ENCODE measurements at regions not wholly inside any gene's neighbourhood (a gene's known extent, or its start where the extent isn't known, plus 50 kb on each side); places are given as distances from the start of the nearest gene placed in this dataset.

DNA sequence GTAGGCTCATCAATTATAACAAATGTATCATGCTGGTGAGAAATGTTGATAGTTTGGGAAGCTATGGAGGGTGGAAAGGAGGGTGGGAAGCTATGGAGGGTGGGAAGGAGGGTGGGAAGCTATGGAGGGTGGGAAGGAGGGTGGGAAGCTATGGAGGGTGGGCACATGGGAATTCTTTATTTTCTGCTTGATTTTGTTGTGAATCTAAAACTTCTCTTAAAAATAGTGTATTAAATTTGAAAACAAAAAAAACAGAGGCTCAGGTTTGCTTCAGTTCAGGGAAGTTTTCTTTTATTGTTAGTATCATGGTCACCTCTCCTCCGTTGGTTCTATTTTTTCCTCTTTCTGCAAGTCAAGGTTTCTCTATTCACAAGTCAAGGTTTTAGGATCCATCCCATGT, 106.4 kb downstream of the SOD2 start:
- H4K20me1 ChIP-seq (ENCODE audit: control insufficient read depth, extremely low read depth, insufficient read depth, low read length), result no peaks in the 10 kb centered on the region
- TF ChIP-seq, protein P1, sequence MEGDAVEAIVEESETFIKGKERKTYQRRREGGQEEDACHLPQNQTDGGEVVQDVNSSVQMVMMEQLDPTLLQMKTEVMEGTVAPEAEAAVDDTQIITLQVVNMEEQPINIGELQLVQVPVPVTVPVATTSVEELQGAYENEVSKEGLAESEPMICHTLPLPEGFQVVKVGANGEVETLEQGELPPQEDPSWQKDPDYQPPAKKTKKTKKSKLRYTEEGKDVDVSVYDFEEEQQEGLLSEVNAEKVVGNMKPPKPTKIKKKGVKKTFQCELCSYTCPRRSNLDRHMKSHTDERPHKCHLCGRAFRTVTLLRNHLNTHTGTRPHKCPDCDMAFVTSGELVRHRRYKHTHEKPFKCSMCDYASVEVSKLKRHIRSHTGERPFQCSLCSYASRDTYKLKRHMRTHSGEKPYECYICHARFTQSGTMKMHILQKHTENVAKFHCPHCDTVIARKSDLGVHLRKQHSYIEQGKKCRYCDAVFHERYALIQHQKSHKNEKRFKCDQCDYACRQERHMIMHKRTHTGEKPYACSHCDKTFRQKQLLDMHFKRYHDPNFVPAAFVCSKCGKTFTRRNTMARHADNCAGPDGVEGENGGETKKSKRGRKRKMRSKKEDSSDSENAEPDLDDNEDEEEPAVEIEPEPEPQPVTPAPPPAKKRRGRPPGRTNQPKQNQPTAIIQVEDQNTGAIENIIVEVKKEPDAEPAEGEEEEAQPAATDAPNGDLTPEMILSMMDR (conservative IDR thresholded peaks at IDR 0.05 in 1 of 2, IDR thresholded peaks at IDR 0.05 in 1 of 2; ENCODE audit: low read depth in 1 of 2, low read length in 2 of 2), result no peak
- no peak for TF ChIP-seq EZH2 (IDR thresholded peaks at IDR 0.05; ENCODE audit: low read length, missing control alignments)

DNA sequence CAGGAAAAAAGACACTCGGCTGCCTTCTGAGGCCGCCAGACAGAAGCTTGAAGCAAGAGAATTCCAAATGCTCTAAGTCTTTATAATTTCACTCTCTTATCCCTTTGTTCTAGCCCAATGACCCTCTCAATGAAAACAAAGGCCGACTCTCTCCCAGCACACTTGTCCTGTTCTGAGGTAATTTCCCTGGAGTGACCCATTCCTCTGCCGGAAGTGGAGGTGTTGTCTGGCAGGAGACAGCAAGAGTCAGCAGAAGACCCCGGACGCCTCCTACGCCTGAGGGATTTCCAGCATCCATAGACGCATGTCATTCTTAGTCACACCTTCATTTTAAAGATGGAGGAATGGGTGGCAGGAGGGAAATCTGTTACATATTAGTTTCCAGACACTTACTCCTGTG, 110.3 kb downstream of the SOD2 start:
- no peaks in the 10 kb centered on the region for H3K27me3 ChIP-seq (ENCODE audit: control insufficient read depth, insufficient read depth, low read length)
- no peak for DNase-seq (ENCODE audit: low read depth in 2 of 2)
- TF ChIP-seq, protein P1 (conservative IDR thresholded peaks at IDR 0.05 in 1 of 2, IDR thresholded peaks at IDR 0.05 in 1 of 2; ENCODE audit: low read depth in 1 of 2, low read length in 2 of 2), result no peak
- TF ChIP-seq EZH2 (IDR thresholded peaks at IDR 0.05; ENCODE audit: low read length, missing control alignments), result no peak

More for the DNA sequence above, 106.4 kb downstream of the SOD2 start:
- Histone ChIP-seq H3K27me3 (ENCODE audit: control insufficient read depth, insufficient read depth, low read length) (no peaks in the 10 kb centered on the region), H3K9me3 (ENCODE audit: control insufficient read depth, insufficient read depth, low read depth, low read length) (no peaks in the 10 kb centered on the region), H3K36me3 (ENCODE audit: control insufficient read depth, insufficient read depth, low read length) (no peaks in the 10 kb centered on the region), H2AFZ (ENCODE audit: low read length) (no peak overlapping the region), H3K9ac (ENCODE audit: insufficient read depth, low read length) (no peak overlapping the region), H3K4me3 (replicated peaks in 1 of 4; ENCODE audit: control extremely low read depth in 1 of 4, insufficient read depth in 1 of 4, low read depth in 3 of 4, low read length in 4 of 4) (no peak overlapping the region), H3K4me2 (ENCODE audit: extremely low read depth, insufficient read depth, low read length) (no peak overlapping the region), H3K79me2 (ENCODE audit: control insufficient read depth, insufficient read depth, low read length) (no peaks in the 10 kb centered on the region), H3K4me1 (ENCODE audit: control insufficient read depth, extremely low read depth, insufficient read depth, low read length) (no peaks in the 10 kb centered on the region), H3K27ac (ENCODE audit: insufficient read depth, low read length) (no peak overlapping the region)
- DNase-seq (ENCODE audit: low read depth in 2 of 2), result no peak

DNA sequence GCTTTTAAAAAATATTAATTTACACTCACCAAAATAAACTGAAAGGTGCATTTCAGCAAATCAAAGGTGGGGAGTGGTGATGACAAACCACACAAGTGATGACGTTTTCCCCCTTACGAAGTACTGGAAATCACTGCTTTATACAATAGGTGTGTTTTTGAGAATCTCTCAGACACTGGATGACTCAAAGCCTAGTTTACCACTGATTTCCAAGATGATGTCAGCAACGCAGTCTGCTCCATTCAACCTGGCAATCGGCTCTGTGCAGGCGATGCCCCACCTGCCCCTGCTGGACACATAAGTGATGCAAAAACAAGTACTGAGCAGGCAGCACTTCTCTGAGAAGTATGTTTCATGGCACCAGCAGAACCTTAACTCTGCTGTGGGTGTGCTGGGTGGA, 114.4 kb downstream of the SOD2 start:
- Histone ChIP-seq H4K20me1 (ENCODE audit: control insufficient read depth, extremely low read depth, insufficient read depth, low read length) (no peaks in the 10 kb centered on the region), H3K4me1 (ENCODE audit: control insufficient read depth, extremely low read depth, insufficient read depth, low read length) (no peaks in the 10 kb centered on the region), H3K9ac (ENCODE audit: insufficient read depth, low read length) (no peak overlapping the region), H3K79me2 (ENCODE audit: control insufficient read depth, insufficient read depth, low read length) (no peaks in the 10 kb centered on the region), H2AFZ (ENCODE audit: low read length) (no peak overlapping the region), H3K36me3 (ENCODE audit: control insufficient read depth, insufficient read depth, low read length) (no peaks in the 10 kb centered on the region), H3K27me3 (ENCODE audit: control insufficient read depth, insufficient read depth, low read length) (no peaks in the 10 kb centered on the region), H3K4me3 (replicated peaks in 1 of 4; ENCODE audit: control extremely low read depth in 1 of 4, insufficient read depth in 1 of 4, low read depth in 3 of 4, low read length in 4 of 4) (no peak overlapping the region), H3K27ac (ENCODE audit: insufficient read depth, low read length) (no peak overlapping the region), H3K9me3 (ENCODE audit: control insufficient read depth, insufficient read depth, low read depth, low read length) (no peaks in the 10 kb centered on the region), H3K4me2 (ENCODE audit: extremely low read depth, insufficient read depth, low read length) (no peak overlapping the region)
- TF ChIP-seq, protein P1 (conservative IDR thresholded peaks at IDR 0.05 in 1 of 2, IDR thresholded peaks at IDR 0.05 in 1 of 2; ENCODE audit: low read depth in 1 of 2, low read length in 2 of 2), result no peak
- TF ChIP-seq EZH2 (IDR thresholded peaks at IDR 0.05; ENCODE audit: low read length, missing control alignments), result no peak
- peak in 1 of 2 donors; percentile 64 for DNase-seq (ENCODE audit: low read depth in 2 of 2)

More for the DNA sequence above, 110.3 kb downstream of the SOD2 start:
- H3K4me1 ChIP-seq (ENCODE audit: control insufficient read depth, extremely low read depth, insufficient read depth, low read length), result no peaks in the 10 kb centered on the region
- no peaks in the 10 kb centered on the region for H4K20me1 ChIP-seq (ENCODE audit: control insufficient read depth, extremely low read depth, insufficient read depth, low read length)
- H3K4me2 ChIP-seq (ENCODE audit: extremely low read depth, insufficient read depth, low read length), result no peak overlapping the region
- H3K27ac ChIP-seq (ENCODE audit: insufficient read depth, low read length), result no peak overlapping the region
- H3K9me3 ChIP-seq (ENCODE audit: control insufficient read depth, insufficient read depth, low read depth, low read length), result no peaks in the 10 kb centered on the region
- H3K4me3 ChIP-seq (replicated peaks in 1 of 4; ENCODE audit: control extremely low read depth in 1 of 4, insufficient read depth in 1 of 4, low read depth in 3 of 4, low read length in 4 of 4), result no peak overlapping the region
- no peak overlapping the region for H2AFZ ChIP-seq (ENCODE audit: low read length)
- no peak overlapping the region for H3K9ac ChIP-seq (ENCODE audit: insufficient read depth, low read length)
- H3K36me3 ChIP-seq (ENCODE audit: control insufficient read depth, insufficient read depth, low read length), result no peaks in the 10 kb centered on the region
- no peaks in the 10 kb centered on the region for H3K79me2 ChIP-seq (ENCODE audit: control insufficient read depth, insufficient read depth, low read length)
